SK-N-SH treated with all-trans-retinoic acid at 6 μM for 48 hours (cell line): ENCODE measurements at regions not wholly inside any gene's neighbourhood (a gene's known extent, or its start where the extent isn't known, plus 50 kb on each side); places are given as distances from the start of the nearest gene placed in this dataset.

ENCODE experiments used
- ATAC-seq: fragments of 200-7000 bp; cut with Tn5 transposase; 3 replicates; pipeline ENCODE4 v1.9.1; 2020; ENCODE audit warnings: mild to moderate bottlenecking, moderate library complexity
- ARNTL ChIP-seq: fragments of 450-650 bp; formaldehyde crosslinking; IDR thresholded peaks from 2 replicates; pipeline ENCODE4 v1.5.0; 2020; ENCODE audit warnings: low read depth, mild to moderate bottlenecking, moderate library complexity, borderline replicate concordance
- BACH2 ChIP-seq: fragments of 250-450 bp; sonication (Bioruptor Pico); IDR thresholded peaks from 2 replicates; pipeline ENCODE4 v1.9.0; 2021; ENCODE audit warnings: mild to moderate bottlenecking, borderline replicate concordance
- ESRRG ChIP-seq: fragments of 250-450 bp; sonication (Bioruptor Pico); IDR thresholded peaks from 2 replicates; pipeline ENCODE4 v1.6.1; 2021; ENCODE audit warnings: mild to moderate bottlenecking
- GLIS3 ChIP-seq: fragments of 250-450 bp; sonication (Bioruptor Pico); IDR thresholded peaks from 2 replicates; pipeline ENCODE4 v1.5.0; 2020; ENCODE audit warnings: mild to moderate bottlenecking, moderate library complexity
- ISL1 ChIP-seq: fragments of 250-450 bp; sonication (Bioruptor Pico); IDR thresholded peaks from 2 replicates; pipeline ENCODE4 v2.1.2; 2022; ENCODE audit warnings: mild to moderate bottlenecking, moderate library complexity
- OSR1 ChIP-seq: fragments of 250-450 bp; sonication (Bioruptor Pico); IDR thresholded peaks from 2 replicates; pipeline ENCODE4 v1.8.0; 2022; ENCODE audit warnings: moderate library complexity, mild to moderate bottlenecking, inconsistent platforms
- PPARA ChIP-seq: fragments of 250-450 bp; sonication (Bioruptor Pico); IDR thresholded peaks from 2 replicates; pipeline ENCODE4 v1.5.0; 2020; ENCODE audit warnings: mild to moderate bottlenecking, borderline replicate concordance
- RARB ChIP-seq: fragments of 250-450 bp; sonication (Bioruptor Pico); IDR thresholded peaks from 2 replicates; pipeline ENCODE4 v1.8.0; 2021; ENCODE audit warnings: mild to moderate bottlenecking, moderate library complexity
- SNAI2 ChIP-seq: fragments of 250-450 bp; sonication (Bioruptor Pico); IDR thresholded peaks from 2 replicates; pipeline ENCODE4 v1.5.0; 2020; ENCODE audit warnings: mild to moderate bottlenecking, moderate library complexity
- TCF4 ChIP-seq: fragments of 250-450 bp; sonication (Bioruptor Pico); IDR thresholded peaks from 2 replicates; pipeline ENCODE4 v1.8.0; 2021; ENCODE audit warnings: mild to moderate bottlenecking, moderate library complexity, borderline replicate concordance
- TOX ChIP-seq: fragments of 250-450 bp; sonication (Bioruptor Pico); IDR thresholded peaks from 2 replicates; pipeline ENCODE4 v1.8.0; 2021; ENCODE audit warnings: mild to moderate bottlenecking, moderate library complexity, borderline replicate concordance
- ZC3H10 ChIP-seq: fragments of 250-450 bp; sonication (Bioruptor Pico); IDR thresholded peaks from 2 replicates; pipeline ENCODE4 v1.5.1; 2021; ENCODE audit warnings: mild to moderate bottlenecking, moderate library complexity
- ZFP3 ChIP-seq: fragments of 250-450 bp; sonication (Bioruptor Pico); IDR thresholded peaks from 2 replicates; pipeline ENCODE4 v1.5.0; 2020; ENCODE audit warnings: mild to moderate bottlenecking, moderate library complexity
- ZNF70 ChIP-seq: fragments of 450-650 bp; formaldehyde crosslinking; IDR thresholded peaks from 2 replicates; pipeline ENCODE4 v1.5.0; 2020; ENCODE audit warnings: mild to moderate bottlenecking, moderate library complexity
- ZNF8 ChIP-seq: fragments of 450-650 bp; formaldehyde crosslinking; IDR thresholded peaks from 2 replicates; pipeline ENCODE4 v1.5.0; 2020; ENCODE audit warnings: mild to moderate bottlenecking, moderate library complexity
- TF ChIP-seq, protein P1 (sequence below): fragments of 250-450 bp; sonication (Bioruptor Pico); IDR thresholded peaks from 2 replicates; pipeline ENCODE4 v1.5.0; 2020; ENCODE audit warnings: mild to moderate bottlenecking, moderate library complexity
- TF ChIP-seq, protein P2 (sequence below): fragments of 250-450 bp; sonication (Bioruptor Pico); IDR thresholded peaks from 2 replicates; pipeline ENCODE4 v1.8.0; 2020; ENCODE audit warnings: mild to moderate bottlenecking, moderate library complexity, borderline replicate concordance
- TF ChIP-seq, protein P3 (sequence below): fragments of 250-450 bp; sonication (Bioruptor Pico); IDR thresholded peaks from 2 replicates; pipeline ENCODE4 v1.5.1; 2020; ENCODE audit warnings: low read depth, mild to moderate bottlenecking, moderate library complexity
- TF ChIP-seq, protein P4 (sequence below): fragments of 250-450 bp; sonication (Bioruptor Pico); IDR thresholded peaks from 2 replicates; pipeline ENCODE4 v1.8.0; 2021; ENCODE audit warnings: low read depth, mild to moderate bottlenecking, moderate library complexity, borderline replicate concordance

DNA sequence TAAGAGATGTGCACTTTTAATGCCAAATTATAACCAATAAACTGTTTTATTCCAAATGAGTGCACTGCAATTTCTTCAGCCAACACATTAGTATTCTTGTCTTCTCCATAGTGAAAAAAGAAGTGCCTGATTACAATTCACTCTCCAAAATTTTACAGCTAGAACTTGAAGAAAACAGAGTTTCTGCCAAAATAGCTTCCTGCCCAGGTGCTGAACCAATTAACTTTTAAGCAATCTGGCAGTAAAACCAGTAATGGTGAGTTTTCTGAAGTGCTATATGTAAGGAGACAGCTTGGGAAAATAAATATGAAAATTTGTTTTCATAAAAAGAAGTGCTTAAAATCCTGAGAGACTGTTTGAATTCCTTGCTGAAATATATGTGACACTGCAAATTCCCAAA lies 266.0 kb upstream of the NT5E start (continued):
- TF ChIP-seq, protein P1, sequence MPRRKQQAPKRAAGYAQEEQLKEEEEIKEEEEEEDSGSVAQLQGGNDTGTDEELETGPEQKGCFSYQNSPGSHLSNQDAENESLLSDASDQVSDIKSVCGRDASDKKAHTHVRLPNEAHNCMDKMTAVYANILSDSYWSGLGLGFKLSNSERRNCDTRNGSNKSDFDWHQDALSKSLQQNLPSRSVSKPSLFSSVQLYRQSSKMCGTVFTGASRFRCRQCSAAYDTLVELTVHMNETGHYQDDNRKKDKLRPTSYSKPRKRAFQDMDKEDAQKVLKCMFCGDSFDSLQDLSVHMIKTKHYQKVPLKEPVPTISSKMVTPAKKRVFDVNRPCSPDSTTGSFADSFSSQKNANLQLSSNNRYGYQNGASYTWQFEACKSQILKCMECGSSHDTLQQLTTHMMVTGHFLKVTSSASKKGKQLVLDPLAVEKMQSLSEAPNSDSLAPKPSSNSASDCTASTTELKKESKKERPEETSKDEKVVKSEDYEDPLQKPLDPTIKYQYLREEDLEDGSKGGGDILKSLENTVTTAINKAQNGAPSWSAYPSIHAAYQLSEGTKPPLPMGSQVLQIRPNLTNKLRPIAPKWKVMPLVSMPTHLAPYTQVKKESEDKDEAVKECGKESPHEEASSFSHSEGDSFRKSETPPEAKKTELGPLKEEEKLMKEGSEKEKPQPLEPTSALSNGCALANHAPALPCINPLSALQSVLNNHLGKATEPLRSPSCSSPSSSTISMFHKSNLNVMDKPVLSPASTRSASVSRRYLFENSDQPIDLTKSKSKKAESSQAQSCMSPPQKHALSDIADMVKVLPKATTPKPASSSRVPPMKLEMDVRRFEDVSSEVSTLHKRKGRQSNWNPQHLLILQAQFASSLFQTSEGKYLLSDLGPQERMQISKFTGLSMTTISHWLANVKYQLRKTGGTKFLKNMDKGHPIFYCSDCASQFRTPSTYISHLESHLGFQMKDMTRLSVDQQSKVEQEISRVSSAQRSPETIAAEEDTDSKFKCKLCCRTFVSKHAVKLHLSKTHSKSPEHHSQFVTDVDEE (CRISPR knock-in tag) = no peak

DNA sequence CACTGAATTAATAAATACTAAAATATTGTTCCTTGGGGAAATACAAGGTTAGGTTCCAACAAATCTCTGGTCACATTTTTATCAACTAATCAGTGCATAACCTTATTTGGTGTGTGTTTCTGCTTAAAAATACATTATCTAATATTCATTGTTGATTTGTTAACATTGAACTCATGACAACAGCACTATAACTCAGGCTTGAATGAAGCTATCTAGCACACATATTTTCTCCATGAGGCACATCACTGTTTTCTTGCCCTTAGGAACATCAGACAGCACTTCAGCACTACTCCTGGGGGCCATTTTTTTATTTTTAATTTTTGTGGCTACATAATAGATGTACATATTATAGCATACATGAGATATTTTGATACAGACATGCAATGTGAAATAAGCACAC lies 277.2 kb upstream of the NT5E start:
- TF ChIP-seq ARNTL (CRISPR knock-in tag) = no peak
- no peak for TF ChIP-seq ZNF70 (CRISPR knock-in tag)
- TF ChIP-seq ZFP3 (CRISPR knock-in tag) = no peak
- no peak for TF ChIP-seq TOX (CRISPR knock-in tag)
- TF ChIP-seq, protein P2, sequence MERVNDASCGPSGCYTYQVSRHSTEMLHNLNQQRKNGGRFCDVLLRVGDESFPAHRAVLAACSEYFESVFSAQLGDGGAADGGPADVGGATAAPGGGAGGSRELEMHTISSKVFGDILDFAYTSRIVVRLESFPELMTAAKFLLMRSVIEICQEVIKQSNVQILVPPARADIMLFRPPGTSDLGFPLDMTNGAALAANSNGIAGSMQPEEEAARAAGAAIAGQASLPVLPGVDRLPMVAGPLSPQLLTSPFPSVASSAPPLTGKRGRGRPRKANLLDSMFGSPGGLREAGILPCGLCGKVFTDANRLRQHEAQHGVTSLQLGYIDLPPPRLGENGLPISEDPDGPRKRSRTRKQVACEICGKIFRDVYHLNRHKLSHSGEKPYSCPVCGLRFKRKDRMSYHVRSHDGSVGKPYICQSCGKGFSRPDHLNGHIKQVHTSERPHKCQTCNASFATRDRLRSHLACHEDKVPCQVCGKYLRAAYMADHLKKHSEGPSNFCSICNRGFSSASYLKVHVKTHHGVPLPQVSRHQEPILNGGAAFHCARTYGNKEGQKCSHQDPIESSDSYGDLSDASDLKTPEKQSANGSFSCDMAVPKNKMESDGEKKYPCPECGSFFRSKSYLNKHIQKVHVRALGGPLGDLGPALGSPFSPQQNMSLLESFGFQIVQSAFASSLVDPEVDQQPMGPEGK (CRISPR knock-in tag) = no peak
- no peak for TF ChIP-seq TCF4 (CRISPR knock-in tag)
- no peak for TF ChIP-seq OSR1
- TF ChIP-seq SNAI2 (CRISPR knock-in tag) = no peak
- no peak for TF ChIP-seq ZC3H10 (CRISPR knock-in tag)
- TF ChIP-seq ISL1 (CRISPR knock-in tag) = no peak
- no peak for TF ChIP-seq ZNF8
- TF ChIP-seq, protein P3, sequence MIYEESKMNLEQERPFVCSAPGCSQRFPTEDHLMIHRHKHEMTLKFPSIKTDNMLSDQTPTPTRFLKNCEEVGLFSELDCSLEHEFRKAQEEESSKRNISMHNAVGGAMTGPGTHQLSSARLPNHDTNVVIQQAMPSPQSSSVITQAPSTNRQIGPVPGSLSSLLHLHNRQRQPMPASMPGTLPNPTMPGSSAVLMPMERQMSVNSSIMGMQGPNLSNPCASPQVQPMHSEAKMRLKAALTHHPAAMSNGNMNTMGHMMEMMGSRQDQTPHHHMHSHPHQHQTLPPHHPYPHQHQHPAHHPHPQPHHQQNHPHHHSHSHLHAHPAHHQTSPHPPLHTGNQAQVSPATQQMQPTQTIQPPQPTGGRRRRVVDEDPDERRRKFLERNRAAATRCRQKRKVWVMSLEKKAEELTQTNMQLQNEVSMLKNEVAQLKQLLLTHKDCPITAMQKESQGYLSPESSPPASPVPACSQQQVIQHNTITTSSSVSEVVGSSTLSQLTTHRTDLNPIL = no peak
- no peak for TF ChIP-seq RARB (CRISPR knock-in tag)
- TF ChIP-seq, protein P1 (CRISPR knock-in tag) = no peak

DNA sequence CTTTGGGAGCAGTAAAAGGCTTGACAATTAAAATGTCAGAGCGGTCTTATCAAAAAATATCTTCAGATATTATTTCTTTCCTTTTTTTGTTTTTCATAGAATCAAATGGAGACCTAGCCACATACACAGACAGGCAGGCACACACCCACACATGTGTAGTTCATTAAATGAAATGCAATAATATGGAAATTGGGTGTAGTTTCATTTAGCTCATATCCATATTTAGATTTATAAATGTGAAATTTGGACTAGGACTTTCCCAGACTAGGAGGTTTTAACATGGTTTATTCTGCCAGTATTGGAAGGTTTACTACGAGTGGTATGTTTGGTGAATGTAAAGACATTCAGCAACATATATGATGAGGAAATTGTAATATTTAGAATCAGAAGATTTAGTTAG lies 277.7 kb upstream of the NT5E start:
- no peak for ATAC-seq
- no peak for TF ChIP-seq TCF4 (CRISPR knock-in tag)
- TF ChIP-seq ZNF8 = no peak
- TF ChIP-seq, protein P3 = no peak
- TF ChIP-seq OSR1 = no peak
- no peak for TF ChIP-seq BACH2
- TF ChIP-seq, protein P1 (CRISPR knock-in tag) = no peak
- no peak for TF ChIP-seq PPARA
- TF ChIP-seq ESRRG (CRISPR knock-in tag) = no peak
- TF ChIP-seq, protein P4, sequence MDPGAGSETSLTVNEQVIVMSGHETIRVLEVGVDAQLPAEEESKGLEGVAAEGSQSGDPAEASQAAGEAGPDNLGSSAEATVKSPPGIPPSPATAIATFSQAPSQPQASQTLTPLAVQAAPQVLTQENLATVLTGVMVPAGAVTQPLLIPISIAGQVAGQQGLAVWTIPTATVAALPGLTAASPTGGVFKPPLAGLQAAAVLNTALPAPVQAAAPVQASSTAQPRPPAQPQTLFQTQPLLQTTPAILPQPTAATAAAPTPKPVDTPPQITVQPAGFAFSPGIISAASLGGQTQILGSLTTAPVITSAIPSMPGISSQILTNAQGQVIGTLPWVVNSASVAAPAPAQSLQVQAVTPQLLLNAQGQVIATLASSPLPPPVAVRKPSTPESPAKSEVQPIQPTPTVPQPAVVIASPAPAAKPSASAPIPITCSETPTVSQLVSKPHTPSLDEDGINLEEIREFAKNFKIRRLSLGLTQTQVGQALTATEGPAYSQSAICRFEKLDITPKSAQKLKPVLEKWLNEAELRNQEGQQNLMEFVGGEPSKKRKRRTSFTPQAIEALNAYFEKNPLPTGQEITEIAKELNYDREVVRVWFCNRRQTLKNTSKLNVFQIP (CRISPR knock-in tag) = no peak
- no peak for TF ChIP-seq TOX (CRISPR knock-in tag)
- no peak for TF ChIP-seq GLIS3 (CRISPR knock-in tag)

More for the DNA sequence above, 277.2 kb upstream of the NT5E start:
- no peak for ATAC-seq
